NCI-H748 (cell line): ENCODE measurements at regions not wholly inside any gene's neighbourhood (a gene's known extent, or its start where the extent isn't known, plus 50 kb on each side); places are given as distances from the start of the nearest gene placed in this dataset.

Experiments
- DNase-seq: peaks from one replicate; lab custom pipeline; 2025; ENCODE audit not compliant: unreplicated experiment; lab: John Stamatoyannopoulos, UW

GRCh38 chr6:84282550-84282949 is 55.1 kb upstream of the CEP162 start:
- no peak for DNase-seq

- DNase-seq: no peak
Observed at GRCh38 chr6:84280639-84281038, 53.2 kb upstream of the CEP162 start.

GRCh38 chr6:84280030-84280429 is 52.6 kb upstream of the CEP162 start:
- DNase-seq: no peak

GRCh38 chr6:84278321-84278998 is 51.0 kb upstream of the CEP162 start:
- peak; percentile 18 for DNase-seq
